ENCODE measurements at regions not wholly inside any gene's neighbourhood (a gene's known extent, or its start where the extent isn't known, plus 50 kb on each side); places are given as distances from the start of the nearest gene placed in this dataset.

GRCh38 chr2:203813684-203814083, 53.9 kb upstream of the CTLA4 start (continued):
- TF ChIP-seq ZNF260 (CRISPR knock-in tag; IDR thresholded peaks at IDR 0.05; ENCODE audit: borderline replicate concordance, low read depth) = no peak
- TF ChIP-seq ZNF124 (CRISPR knock-in tag; IDR thresholded peaks at IDR 0.05) = no peak
- no peak for TF ChIP-seq RAD21 (CRISPR knock-in tag; IDR thresholded peaks at IDR 0.05)
- TF ChIP-seq DMAP1 (CRISPR knock-in tag; IDR thresholded peaks at IDR 0.05) = peak; percentile 16; the same call in 1 of the 2 replicates
- TF ChIP-seq RARA (CRISPR knock-in tag; IDR thresholded peaks at IDR 0.05) = 0 out of 2 replicates have a peak, but pooled peaks have one; percentile 17
- peak; percentile 47 for TF ChIP-seq SAP130 (CRISPR knock-in tag; IDR thresholded peaks at IDR 0.05; ENCODE audit: low read depth)
- TF ChIP-seq THAP11 (CRISPR knock-in tag; IDR thresholded peaks at IDR 0.05) = 0 out of 2 replicates have a peak, but pooled peaks have one; percentile 16
- 0 out of 2 replicates have a peak, but pooled peaks have one; percentile 29 for TF ChIP-seq LRRFIP1 (CRISPR knock-in tag; conservative IDR thresholded peaks at IDR 0.05)
- TF ChIP-seq HNF4A (CRISPR knock-in tag; IDR thresholded peaks at IDR 0.05) = peak; percentile 86
- TF ChIP-seq KDM1A (CRISPR knock-in tag; IDR thresholded peaks at IDR 0.05) = peak; percentile 43; the same call in 1 of the 2 replicates
- TF ChIP-seq ZNF558 (CRISPR knock-in tag; IDR thresholded peaks at IDR 0.05; ENCODE audit: borderline replicate concordance) = no peak
- no peak for TF ChIP-seq ZNF264 (CRISPR knock-in tag; IDR thresholded peaks at IDR 0.05)
- peak; percentile 15; the same call in 1 of the 2 replicates for TF ChIP-seq ATF2 (CRISPR knock-in tag; IDR thresholded peaks at IDR 0.05)
- 0 out of 2 replicates have a peak, but pooled peaks have one; percentile 13 for TF ChIP-seq ZNF775 (CRISPR knock-in tag; IDR thresholded peaks at IDR 0.05; ENCODE audit: borderline replicate concordance)
- no peak for TF ChIP-seq KDM5A (IDR thresholded peaks at IDR 0.05; ENCODE audit: borderline replicate concordance, low read length)
- no peak for TF ChIP-seq MTF2 (CRISPR knock-in tag; IDR thresholded peaks at IDR 0.05; ENCODE audit: borderline replicate concordance)
- TF ChIP-seq ZNF468 (CRISPR knock-in tag; IDR thresholded peaks at IDR 0.05) = no peak
- TF ChIP-seq MIXL1 (CRISPR knock-in tag; IDR thresholded peaks at IDR 0.05) = 0 out of 2 replicates have a peak, but pooled peaks have one; percentile 22
- 0 out of 2 replicates have a peak, but pooled peaks have one; percentile 31 for TF ChIP-seq HOXA5 (CRISPR knock-in tag; IDR thresholded peaks at IDR 0.05)
- TF ChIP-seq ZNF724P (CRISPR knock-in tag; IDR thresholded peaks at IDR 0.05; ENCODE audit: borderline replicate concordance) = no peak
- peak in 1 of 2 experiments; percentile 55; a peak in 1 of 4 replicates for TF ChIP-seq EP300 (IDR thresholded peaks at IDR 0.05; ENCODE audit: low read depth in 2 of 2, low read length in 2 of 2)
- TF ChIP-seq EP300 (CRISPR knock-in tag; IDR thresholded peaks at IDR 0.05; ENCODE audit: borderline replicate concordance) = no peak
- no peak for TF ChIP-seq SOX13 (IDR thresholded peaks at IDR 0.05)
- peak in 1 of 2 experiments; percentile 38; a peak in 1 of 4 replicates for TF ChIP-seq SOX13 (CRISPR knock-in tag; conservative IDR thresholded peaks at IDR 0.05 in 1 of 2, IDR thresholded peaks at IDR 0.05 in 1 of 2)
- TF ChIP-seq ZNF7 (CRISPR knock-in tag; IDR thresholded peaks at IDR 0.05) = peak; percentile 79
- TF ChIP-seq PATZ1 (CRISPR knock-in tag; IDR thresholded peaks at IDR 0.05) = 0 out of 2 replicates have a peak, but pooled peaks have one; percentile 30
- no peak for TF ChIP-seq ZSCAN25 (CRISPR knock-in tag; IDR thresholded peaks at IDR 0.05)
- no peak for TF ChIP-seq BHLHE40 (IDR thresholded peaks at IDR 0.05; ENCODE audit: low read length)
- TF ChIP-seq POLR2G (IDR thresholded peaks at IDR 0.05; ENCODE audit: low read depth, low read length) = peak; percentile 55; the same call in 1 of the 2 replicates

All from HepG2 (cell line).